Adipocyte (in vitro differentiated cells): ENCODE measurements at regions not wholly inside any gene's neighbourhood (a gene's known extent, or its start where the extent isn't known, plus 50 kb on each side); places are given as distances from the start of the nearest gene placed in this dataset.
A peak's percentile ranks its signal among the peaks of the same experiment; 100 is the strongest.

Experiments used
- DNase-seq: peaks from one replicate; pipeline ENCODE4 v3.0.0-alpha.2; 2015; ENCODE audit warnings: low read depth
- H3K27me3 ChIP-seq: replicated peaks from 2 replicates; pipeline ENCODE4 v1.7.0; 2013; ENCODE audit warnings: mild to moderate bottlenecking, low read length, moderate library complexity; ENCODE audit not compliant: control insufficient read depth, insufficient read depth
- H3K36me3 ChIP-seq: 2 replicates; pipeline ENCODE4 v1.7.0; 2013; ENCODE audit warnings: low read length, mild to moderate bottlenecking, moderate library complexity; ENCODE audit not compliant: control insufficient read depth, insufficient read depth, severe bottlenecking
- H3K4me1 ChIP-seq: 2 replicates; pipeline ENCODE4 v1.7.0; 2013; ENCODE audit warnings: mild to moderate bottlenecking, low read length, moderate library complexity; ENCODE audit not compliant: control insufficient read depth, insufficient read depth
- H3K4me3 ChIP-seq: 2 replicates; pipeline ENCODE4 v1.7.0; 2013; ENCODE audit warnings: mild to moderate bottlenecking, low read length, moderate library complexity
- H3K9ac ChIP-seq: 2 replicates; pipeline ENCODE4 v1.7.0; 2013; ENCODE audit warnings: mild to moderate bottlenecking, low read length, moderate library complexity
- H3K9me3 ChIP-seq: 2 replicates; pipeline ENCODE4 v1.7.0; 2013; ENCODE audit warnings: mild to moderate bottlenecking, low read length, moderate library complexity; ENCODE audit not compliant: control insufficient read depth

GRCh38 chr12:115574826-115575225, 702.7 kb downstream of the MED13L start:
- no peaks in the 10 kb centered on the region for H3K4me1 ChIP-seq
- no peak overlapping the region for H3K4me3 ChIP-seq

GRCh38 chr12:115572440-115572839, 705.1 kb downstream of the MED13L start:
- Histone ChIP-seq H3K27me3 (no peaks in the 10 kb centered on the region), H3K4me1 (no peaks in the 10 kb centered on the region), H3K36me3 (no peaks in the 10 kb centered on the region), H3K9ac (no peak overlapping the region), H3K9me3 (no peaks in the 10 kb centered on the region), H3K4me3 (no peak overlapping the region)
- peak; percentile 49 for DNase-seq

More at GRCh38 chr12:115574826-115575225, 702.7 kb downstream of the MED13L start:
- Histone ChIP-seq H3K9ac (no peak overlapping the region), H3K27me3 (no peaks in the 10 kb centered on the region), H3K9me3 (no peaks in the 10 kb centered on the region), H3K36me3 (no peaks in the 10 kb centered on the region)
- DNase-seq = no peak

- Histone ChIP-seq H3K36me3 (no peaks in the 10 kb centered on the region), H3K4me1 (no peaks in the 10 kb centered on the region), H3K4me3 (no peak overlapping the region), H3K9me3 (no peaks in the 10 kb centered on the region), H3K27me3 (no peaks in the 10 kb centered on the region), H3K9ac (no peak overlapping the region)
- DNase-seq = no peak
Observed at GRCh38 chr12:115571446-115571845, 706.0 kb downstream of the MED13L start.

GRCh38 chr12:115571027-115571426, 706.5 kb downstream of the MED13L start:
- H3K4me3 ChIP-seq = no peak overlapping the region
- no peak overlapping the region for H3K9ac ChIP-seq
- H3K9me3 ChIP-seq = no peaks in the 10 kb centered on the region
- H3K27me3 ChIP-seq = no peaks in the 10 kb centered on the region
- no peaks in the 10 kb centered on the region for H3K36me3 ChIP-seq
- no peaks in the 10 kb centered on the region for H3K4me1 ChIP-seq
- DNase-seq = no peak

GRCh38 chr12:115570069-115570777, 707.3 kb downstream of the MED13L start:
- H3K36me3 ChIP-seq = no peaks in the 10 kb centered on the region
- no peak overlapping the region for H3K4me3 ChIP-seq
- no peaks in the 10 kb centered on the region for H3K4me1 ChIP-seq
- H3K9me3 ChIP-seq = no peaks in the 10 kb centered on the region
- no peaks in the 10 kb centered on the region for H3K27me3 ChIP-seq
- DNase-seq = peak; percentile 60
- no peak overlapping the region for H3K9ac ChIP-seq

- H3K9ac ChIP-seq = no peak overlapping the region
- no peak overlapping the region for H3K4me3 ChIP-seq
- no peaks in the 10 kb centered on the region for H3K9me3 ChIP-seq
- H3K27me3 ChIP-seq = no peaks in the 10 kb centered on the region
- H3K36me3 ChIP-seq = no peaks in the 10 kb centered on the region
- DNase-seq = no peak
- no peaks in the 10 kb centered on the region for H3K4me1 ChIP-seq
Observed at GRCh38 chr12:115569345-115570068, 708.0 kb downstream of the MED13L start.

GRCh38 chr12:115558281-115558680, 719.2 kb downstream of the MED13L start:
- no peaks in the 10 kb centered on the region for H3K4me1 ChIP-seq
- H3K9ac ChIP-seq = no peak overlapping the region
- H3K9me3 ChIP-seq = peaks cover 13% of the 10 kb centered on the region
- no peaks in the 10 kb centered on the region for H3K36me3 ChIP-seq
- no peak for DNase-seq
- no peak overlapping the region for H3K4me3 ChIP-seq
- H3K27me3 ChIP-seq = no peaks in the 10 kb centered on the region

GRCh38 chr12:115553622-115554021, 723.9 kb downstream of the MED13L start:
- no peak for DNase-seq
- Histone ChIP-seq H3K36me3 (no peaks in the 10 kb centered on the region), H3K27me3 (no peaks in the 10 kb centered on the region), H3K9me3 (peaks cover 13% of the 10 kb centered on the region), H3K9ac (no peak overlapping the region), H3K4me1 (no peaks in the 10 kb centered on the region), H3K4me3 (no peak overlapping the region)

GRCh38 chr12:115543269-115543668, 734.2 kb downstream of the MED13L start:
- DNase-seq = no peak
- no peak overlapping the region for H3K9ac ChIP-seq
- H3K27me3 ChIP-seq = peaks cover 9% of the 10 kb centered on the region
- H3K4me3 ChIP-seq = no peak overlapping the region
- H3K36me3 ChIP-seq = no peaks in the 10 kb centered on the region
- no peaks in the 10 kb centered on the region for H3K4me1 ChIP-seq
- peaks cover 19% of the 10 kb centered on the region for H3K9me3 ChIP-seq

GRCh38 chr12:115542656-115543055, 734.8 kb downstream of the MED13L start:
- no peak for DNase-seq
- peaks cover 19% of the 10 kb centered on the region for H3K9me3 ChIP-seq
- H3K27me3 ChIP-seq = peaks cover 9% of the 10 kb centered on the region
- no peak overlapping the region for H3K9ac ChIP-seq
- no peaks in the 10 kb centered on the region for H3K36me3 ChIP-seq
- H3K4me3 ChIP-seq = no peak overlapping the region
- no peaks in the 10 kb centered on the region for H3K4me1 ChIP-seq

GRCh38 chr12:115541891-115542421, 735.5 kb downstream of the MED13L start:
- Histone ChIP-seq H3K27me3 (peaks cover 9% of the 10 kb centered on the region), H3K4me3 (no peak overlapping the region), H3K36me3 (no peaks in the 10 kb centered on the region), H3K9ac (no peak overlapping the region), H3K9me3 (peaks cover 19% of the 10 kb centered on the region), H3K4me1 (no peaks in the 10 kb centered on the region)
- DNase-seq = no peak
